GM21723 (cell line): ENCODE measurements at regions not wholly inside any gene's neighbourhood (a gene's known extent, or its start where the extent isn't known, plus 50 kb on each side); places are given as distances from the start of the nearest gene placed in this dataset.

Experiments
- ATAC-seq: cut with Tn5 transposase; IDR thresholded peaks from one replicate; pipeline ENCODE4 v1.9.1; 2021; ENCODE audit warnings: mild to moderate bottlenecking, moderate library complexity; ENCODE audit not compliant: unreplicated experiment

- ATAC-seq = no peak
Measured at GRCh38 chr6:50214937-50215336, 165.2 kb upstream of the DEFB112 start.

- no peak for ATAC-seq
Measured at GRCh38 chr6:50217841-50218240, 168.1 kb upstream of the DEFB112 start.

GRCh38 chr6:50236164-50236563, 186.4 kb upstream of the DEFB112 start:
- ATAC-seq = no peak

GRCh38 chr6:50239853-50240252, 190.1 kb upstream of the DEFB112 start:
- ATAC-seq = no peak

- no peak for ATAC-seq
Measured at GRCh38 chr6:50240986-50241385, 191.3 kb upstream of the DEFB112 start.

- ATAC-seq = no peak
Measured at GRCh38 chr6:50249493-50249892, 199.8 kb upstream of the DEFB112 start.

GRCh38 chr6:50257322-50257721, 207.6 kb upstream of the DEFB112 start:
- no peak for ATAC-seq

GRCh38 chr6:50259903-50260302, 210.2 kb upstream of the DEFB112 start:
- no peak for ATAC-seq

- no peak for ATAC-seq
Measured at GRCh38 chr6:50264995-50265571, 215.4 kb upstream of the DEFB112 start.

- ATAC-seq = no peak
Measured at GRCh38 chr6:50270415-50270814, 220.7 kb upstream of the DEFB112 start.

GRCh38 chr6:50271266-50271665, 221.5 kb upstream of the DEFB112 start:
- ATAC-seq = no peak

- ATAC-seq = no peak
Measured at GRCh38 chr6:50271817-50272216, 222.1 kb upstream of the DEFB112 start.

- ATAC-seq = no peak
Measured at GRCh38 chr6:50272611-50273010, 222.9 kb upstream of the DEFB112 start.

GRCh38 chr6:50276771-50277261, 227.1 kb upstream of the DEFB112 start:
- no peak for ATAC-seq

GRCh38 chr6:50277774-50278173, 228.0 kb upstream of the DEFB112 start:
- ATAC-seq = no peak

- no peak for ATAC-seq
Measured at GRCh38 chr6:50278663-50279062, 228.9 kb upstream of the DEFB112 start.

GRCh38 chr6:50285735-50286134, 236.0 kb upstream of the DEFB112 start:
- ATAC-seq = no peak

GRCh38 chr6:50288241-50288640, 238.5 kb upstream of the DEFB112 start:
- no peak for ATAC-seq

GRCh38 chr6:50288881-50289280, 239.2 kb upstream of the DEFB112 start:
- ATAC-seq = no peak

GRCh38 chr6:50289366-50289765, 239.6 kb upstream of the DEFB112 start:
- ATAC-seq = no peak

GRCh38 chr6:50301307-50301706, 251.6 kb upstream of the DEFB112 start:
- ATAC-seq = no peak

GRCh38 chr6:50305660-50306059, 255.9 kb upstream of the DEFB112 start:
- no peak for ATAC-seq

GRCh38 chr6:50318536-50318935, 268.8 kb upstream of the DEFB112 start:
- no peak for ATAC-seq
